CD8-positive, alpha-beta memory T cell (primary cell): ENCODE measurements at regions not wholly inside any gene's neighbourhood (a gene's known extent, or its start where the extent isn't known, plus 50 kb on each side); places are given as distances from the start of the nearest gene placed in this dataset.

Experiments
- CTCF ChIA-PET: fragments of 350-600 bp; sonication (Branson Sonifier 250); formaldehyde crosslinking; loops from one replicate; lab custom pipeline; 2021; ENCODE audit warnings: antibody characterized with exemption; lab: Charles Lee
- POLR2A ChIA-PET: fragments of 350-600 bp; sonication (Branson Sonifier 250); formaldehyde crosslinking; loops from one replicate; lab custom pipeline; 2021; ENCODE audit warnings: antibody characterized with exemption; lab: Charles Lee
- DNase-seq, 5 donors: peaks; one replicate each; pipeline versions ENCODE4 v3.0.0 to v3.0.0-alpha.2; 2020 to 2022; ENCODE audit warnings: mixed read lengths in 1 of 5
- H3K27ac ChIP-seq: one replicate; pipeline ENCODE4 v1.7.0; 2013; ENCODE audit warnings: low read depth, mild to moderate bottlenecking, low read length, moderate library complexity
- H3K27me3 ChIP-seq: 2 replicates; pipeline ENCODE4 v1.7.0; 2013; ENCODE audit warnings: low read length, mild to moderate bottlenecking; ENCODE audit not compliant: insufficient read depth, poor library complexity, severe bottlenecking
- H3K36me3 ChIP-seq: 2 replicates; pipeline ENCODE4 v1.7.0; 2013; ENCODE audit warnings: mild to moderate bottlenecking, low read length, moderate library complexity; ENCODE audit not compliant: insufficient read depth
- H3K4me1 ChIP-seq: 2 replicates; pipeline ENCODE4 v1.7.0; 2013; ENCODE audit warnings: mild to moderate bottlenecking, low read length, moderate library complexity; ENCODE audit not compliant: insufficient read depth
- H3K4me3 ChIP-seq: 2 replicates; pipeline ENCODE4 v1.7.0; 2013; ENCODE audit warnings: mild to moderate bottlenecking, low read length
- H3K9me3 ChIP-seq: 2 replicates; pipeline ENCODE4 v1.7.0; 2013; ENCODE audit warnings: mild to moderate bottlenecking, low read length
- H3K27ac Mint-ChIP-seq, 8 donors: one replicate each; pipeline ENCODE4 v1.8.0; 2020 to 2021; ENCODE audit warnings: mixed read lengths in 8 of 8, mild to moderate bottlenecking in 6 of 8, inconsistent platforms in 3 of 8, moderate library complexity in 3 of 8
- H3K27me3 Mint-ChIP-seq, 2 donors: one replicate each; pipeline ENCODE4 v1.8.0; 2020 to 2021; ENCODE audit warnings: mixed read lengths in 2 of 2, mild to moderate bottlenecking in 1 of 2, moderate library complexity in 1 of 2
- H3K36me3 Mint-ChIP-seq, 3 donors: one replicate each; pipeline ENCODE4 v1.8.0; 2020 to 2021; ENCODE audit warnings: mixed read lengths in 3 of 3, inconsistent platforms in 1 of 3, mild to moderate bottlenecking in 1 of 3
- H3K4me1 Mint-ChIP-seq, 3 donors: one replicate each; pipeline ENCODE4 v1.8.0; 2020 to 2021; ENCODE audit warnings: mixed read lengths in 3 of 3, inconsistent platforms in 1 of 3, mild to moderate bottlenecking in 1 of 3
- H3K4me3 Mint-ChIP-seq, 7 donors: one replicate each; pipeline ENCODE4 v1.8.0; 2020 to 2021; ENCODE audit warnings: mixed read lengths in 7 of 7, mild to moderate bottlenecking in 6 of 7, moderate library complexity in 4 of 7, inconsistent platforms in 2 of 7
- H3K9me3 Mint-ChIP-seq, 5 donors: one replicate each; pipeline ENCODE4 v1.8.0; 2020 to 2022; ENCODE audit warnings: mixed read lengths in 5 of 5, mild to moderate bottlenecking in 3 of 5, moderate library complexity in 2 of 5, inconsistent platforms in 1 of 5

GRCh38 chr10:10956681-10957542 is 60.8 kb upstream of the CELF2 start:
- CTCF ChIA-PET: interaction anchor here (1.6 kb wide), 1 partner anchor 15 kb away, joined by 4 read pairs; no protein-coding TSS in a partner anchor
- Histone ChIP-seq H3K4me3 (no peak overlapping the region), H3K36me3 (no peaks in the 10 kb centered on the region), H3K4me1 (no peaks in the 10 kb centered on the region), H3K9me3 (no peaks in the 10 kb centered on the region), H3K27me3 (no peaks in the 10 kb centered on the region), H3K27ac (no peak overlapping the region)
- H3K4me1 Mint-ChIP-seq: no peaks in the 10 kb centered on the region
- no peak overlapping the region for H3K27ac Mint-ChIP-seq
- H3K36me3 Mint-ChIP-seq: peaks cover 0 to 3% (median 0%) of the 10 kb centered on the region in 3 donors
- POLR2A ChIA-PET: no interaction called here
- no peak for DNase-seq
- H3K27me3 Mint-ChIP-seq: peaks cover 5 to 30% of the 10 kb centered on the region in 2 donors
- no peak overlapping the region for H3K4me3 Mint-ChIP-seq
- H3K9me3 Mint-ChIP-seq: peaks cover 0 to 2% (median 0%) of the 10 kb centered on the region in 5 donors

GRCh38 chr10:10958041-10958440 is 59.6 kb upstream of the CELF2 start:
- H3K4me3 Mint-ChIP-seq: no peak overlapping the region
- Histone ChIP-seq H3K27ac (no peak overlapping the region), H3K9me3 (no peaks in the 10 kb centered on the region), H3K4me1 (no peaks in the 10 kb centered on the region), H3K4me3 (no peak overlapping the region), H3K27me3 (no peaks in the 10 kb centered on the region), H3K36me3 (no peaks in the 10 kb centered on the region)
- no peaks in the 10 kb centered on the region for H3K4me1 Mint-ChIP-seq
- no peak overlapping the region for H3K27ac Mint-ChIP-seq
- H3K36me3 Mint-ChIP-seq: peaks cover 0 to 3% (median 0%) of the 10 kb centered on the region in 3 donors
- CTCF ChIA-PET: no interaction called here
- POLR2A ChIA-PET: no interaction called here
- H3K9me3 Mint-ChIP-seq: peaks cover 0 to 2% (median 0%) of the 10 kb centered on the region in 5 donors
- peaks cover 10 to 25% of the 10 kb centered on the region in 2 donors for H3K27me3 Mint-ChIP-seq
- DNase-seq: no peak

GRCh38 chr10:10959666-10960065 is 58.0 kb upstream of the CELF2 start:
- no peak for DNase-seq
- Mint-ChIP-seq H3K4me3 (no peak overlapping the region), H3K9me3 (peaks cover 0 to 2% (median 0%) of the 10 kb centered on the region in 5 donors), H3K27ac (no peak overlapping the region), H3K27me3 (peaks cover 14 to 27% of the 10 kb centered on the region in 2 donors), H3K4me1 (no peaks in the 10 kb centered on the region), H3K36me3 (peaks cover 0 to 3% (median 0%) of the 10 kb centered on the region in 3 donors)
- Histone ChIP-seq H3K4me3 (no peak overlapping the region), H3K9me3 (no peaks in the 10 kb centered on the region), H3K27ac (no peak overlapping the region), H3K4me1 (no peaks in the 10 kb centered on the region), H3K36me3 (no peaks in the 10 kb centered on the region), H3K27me3 (no peaks in the 10 kb centered on the region)
- ChIA-PET CTCF (no interaction called here), POLR2A (no interaction called here)

- H3K9me3 ChIP-seq: no peaks in the 10 kb centered on the region
- no peak overlapping the region for H3K4me3 Mint-ChIP-seq
- no peaks in the 10 kb centered on the region for H3K4me1 Mint-ChIP-seq
- peaks cover 14 to 27% of the 10 kb centered on the region in 2 donors for H3K27me3 Mint-ChIP-seq
- no peak for DNase-seq
- H3K27ac Mint-ChIP-seq: no peak overlapping the region
- no peaks in the 10 kb centered on the region for H3K36me3 ChIP-seq
- no peak overlapping the region for H3K27ac ChIP-seq
- ChIA-PET POLR2A (no interaction called here), CTCF (no interaction called here)
- no peak overlapping the region for H3K4me3 ChIP-seq
- peaks cover 0 to 2% (median 0%) of the 10 kb centered on the region in 5 donors for H3K9me3 Mint-ChIP-seq
- H3K36me3 Mint-ChIP-seq: peaks cover 0 to 3% (median 0%) of the 10 kb centered on the region in 3 donors
- H3K27me3 ChIP-seq: no peaks in the 10 kb centered on the region
- no peaks in the 10 kb centered on the region for H3K4me1 ChIP-seq
Measured at GRCh38 chr10:10960534-10960933, 57.1 kb upstream of the CELF2 start.

GRCh38 chr10:10961072-10961471 is 56.6 kb upstream of the CELF2 start:
- POLR2A ChIA-PET: no interaction called here
- no peak for DNase-seq
- Histone ChIP-seq H3K4me1 (no peaks in the 10 kb centered on the region), H3K9me3 (no peaks in the 10 kb centered on the region), H3K4me3 (no peak overlapping the region), H3K27me3 (no peaks in the 10 kb centered on the region), H3K36me3 (no peaks in the 10 kb centered on the region), H3K27ac (no peak overlapping the region)
- H3K27me3 Mint-ChIP-seq: peaks cover 14 to 31% of the 10 kb centered on the region in 2 donors
- peaks cover 0 to 2% (median 0%) of the 10 kb centered on the region in 5 donors for H3K9me3 Mint-ChIP-seq
- no peak overlapping the region for H3K4me3 Mint-ChIP-seq
- H3K4me1 Mint-ChIP-seq: no peaks in the 10 kb centered on the region
- H3K27ac Mint-ChIP-seq: no peak overlapping the region
- peaks cover 0 to 3% (median 0%) of the 10 kb centered on the region in 3 donors for H3K36me3 Mint-ChIP-seq
- CTCF ChIA-PET: no interaction called here

- Histone ChIP-seq H3K4me1 (no peaks in the 10 kb centered on the region), H3K36me3 (no peaks in the 10 kb centered on the region), H3K4me3 (no peak overlapping the region), H3K27ac (no peak overlapping the region), H3K27me3 (no peaks in the 10 kb centered on the region), H3K9me3 (no peaks in the 10 kb centered on the region)
- CTCF ChIA-PET: no interaction called here
- H3K36me3 Mint-ChIP-seq: no peaks in the 10 kb centered on the region
- POLR2A ChIA-PET: no interaction called here
- H3K27ac Mint-ChIP-seq: no peak overlapping the region
- peaks cover 22 to 43% of the 10 kb centered on the region in 2 donors for H3K27me3 Mint-ChIP-seq
- H3K4me3 Mint-ChIP-seq: no peak overlapping the region
- no peak for DNase-seq
- no peaks in the 10 kb centered on the region for H3K4me1 Mint-ChIP-seq
- no peaks in the 10 kb centered on the region for H3K9me3 Mint-ChIP-seq
Measured at GRCh38 chr10:10967029-10967428, 50.6 kb upstream of the CELF2 start.

GRCh38 chr10:10967581-10968256 is 50.0 kb upstream of the CELF2 start:
- Histone ChIP-seq H3K36me3 (no peaks in the 10 kb centered on the region), H3K9me3 (no peaks in the 10 kb centered on the region), H3K27me3 (no peaks in the 10 kb centered on the region), H3K4me3 (no peak overlapping the region), H3K4me1 (no peaks in the 10 kb centered on the region), H3K27ac (no peak overlapping the region)
- Mint-ChIP-seq H3K4me3 (no peak overlapping the region), H3K36me3 (no peaks in the 10 kb centered on the region), H3K4me1 (no peaks in the 10 kb centered on the region), H3K9me3 (no peaks in the 10 kb centered on the region), H3K27me3 (peaks cover 18 to 49% of the 10 kb centered on the region in 2 donors), H3K27ac (no peak overlapping the region)
- DNase-seq: no peak
- ChIA-PET CTCF (no interaction called here), POLR2A (no interaction called here)
